ENCODE measurements at regions not wholly inside any gene's neighbourhood (a gene's known extent, or its start where the extent isn't known, plus 50 kb on each side); places are given as distances from the start of the nearest gene placed in this dataset.

- DNase-seq (ENCODE audit: low spot score in 2 of 2), result no peak
- Mint-ChIP-seq H3K27ac (ENCODE audit: low read depth) (no peak overlapping the region), H3K4me1 (no peaks in the 10 kb centered on the region), H3K4me3 (no peak overlapping the region), H3K9me3 (no peaks in the 10 kb centered on the region), H3K27me3 (peaks cover 41% of the 10 kb centered on the region), H3K36me3 (ENCODE audit: insufficient read depth) (peaks cover 3% of the 10 kb centered on the region)
- no peak for ATAC-seq (replicated peaks; ENCODE audit: extremely low read depth, poor library complexity, severe bottlenecking)
Observed at GRCh38 chr7:33849971-33850559, 55.3 kb upstream of the BMPER start.

DNA sequence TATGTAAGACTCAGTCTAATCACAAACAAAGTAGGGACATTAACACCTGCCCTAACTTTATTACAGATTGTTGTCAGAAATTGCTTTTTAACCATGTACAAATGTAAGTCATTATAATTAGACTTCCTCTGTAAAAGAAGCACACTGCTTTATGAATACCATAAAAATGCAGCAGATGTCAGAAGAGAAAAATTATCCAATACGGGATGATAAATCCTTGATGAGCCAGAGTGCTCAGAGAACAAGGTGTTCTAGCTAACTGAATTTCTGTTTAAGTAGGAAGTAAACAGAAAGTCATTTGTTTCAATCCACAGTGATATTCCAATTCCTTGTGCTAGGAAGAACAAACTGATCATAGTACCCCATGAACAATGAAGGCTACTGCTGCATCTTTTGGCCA, 54.6 kb upstream of the BMPER start:
- Mint-ChIP-seq H3K27ac (ENCODE audit: low read depth) (no peak overlapping the region), H3K36me3 (ENCODE audit: insufficient read depth) (peaks cover 3% of the 10 kb centered on the region), H3K4me3 (no peak overlapping the region), H3K27me3 (peaks cover 44% of the 10 kb centered on the region), H3K9me3 (no peaks in the 10 kb centered on the region), H3K4me1 (no peaks in the 10 kb centered on the region)
- DNase-seq (ENCODE audit: low spot score in 2 of 2) (no peak), ATAC-seq (replicated peaks; ENCODE audit: extremely low read depth, poor library complexity, severe bottlenecking) (no peak)

GRCh38 chr7:33852838-33853237, 52.5 kb upstream of the BMPER start:
- H3K27ac Mint-ChIP-seq (ENCODE audit: low read depth), result no peak overlapping the region
- no peak overlapping the region for H3K4me3 Mint-ChIP-seq

GRCh38 chr7:33853361-33854062, 51.8 kb upstream of the BMPER start:
- no peak for DNase-seq (ENCODE audit: low spot score in 2 of 2)

More at GRCh38 chr7:33852838-33853237, 52.5 kb upstream of the BMPER start:
- peaks cover 46% of the 10 kb centered on the region for H3K27me3 Mint-ChIP-seq
- H3K9me3 Mint-ChIP-seq, result no peaks in the 10 kb centered on the region
- H3K36me3 Mint-ChIP-seq (ENCODE audit: insufficient read depth), result peaks cover 3% of the 10 kb centered on the region
- DNase-seq (ENCODE audit: low spot score in 2 of 2) (no peak), ATAC-seq (replicated peaks; ENCODE audit: extremely low read depth, poor library complexity, severe bottlenecking) (no peak)
- H3K4me1 Mint-ChIP-seq, result no peaks in the 10 kb centered on the region

DNA sequence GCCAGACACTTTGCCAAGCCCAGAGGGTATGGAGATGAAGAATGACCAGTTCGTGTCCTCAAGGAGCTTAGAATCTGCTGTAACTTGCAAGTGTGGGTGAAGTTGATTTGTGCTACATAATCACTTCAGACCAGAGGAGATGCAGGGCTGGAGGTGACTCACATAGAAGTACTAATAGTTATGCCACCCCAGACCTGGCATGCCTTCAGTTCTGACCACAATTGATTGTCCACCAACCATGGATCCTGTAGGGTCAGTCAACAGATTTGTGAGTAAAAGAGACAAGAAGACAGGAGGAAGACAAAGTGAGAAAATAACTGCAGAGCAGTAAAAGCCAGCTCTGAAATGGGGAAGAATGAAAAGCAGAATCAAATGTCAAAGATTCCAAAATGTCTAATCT, 51.2 kb upstream of the BMPER start:
- DNase-seq (ENCODE audit: low spot score in 2 of 2), result no peak
- Mint-ChIP-seq H3K36me3 (ENCODE audit: insufficient read depth) (peaks cover 3% of the 10 kb centered on the region), H3K4me3 (no peak overlapping the region), H3K9me3 (no peaks in the 10 kb centered on the region), H3K27ac (ENCODE audit: low read depth) (no peak overlapping the region), H3K4me1 (no peaks in the 10 kb centered on the region), H3K27me3 (peaks cover 39% of the 10 kb centered on the region)
- no peak for ATAC-seq (replicated peaks; ENCODE audit: extremely low read depth, poor library complexity, severe bottlenecking)

More at GRCh38 chr7:33853361-33854062, 51.8 kb upstream of the BMPER start:
- Mint-ChIP-seq H3K4me3 (no peak overlapping the region), H3K36me3 (ENCODE audit: insufficient read depth) (peaks cover 3% of the 10 kb centered on the region), H3K9me3 (no peaks in the 10 kb centered on the region), H3K27ac (ENCODE audit: low read depth) (no peak overlapping the region), H3K27me3 (peaks cover 46% of the 10 kb centered on the region), H3K4me1 (no peaks in the 10 kb centered on the region)
- ATAC-seq (replicated peaks; ENCODE audit: extremely low read depth, poor library complexity, severe bottlenecking), result no peak

GRCh38 chr7:33854801-33855350, 50.5 kb upstream of the BMPER start:
- Mint-ChIP-seq H3K36me3 (ENCODE audit: insufficient read depth) (peaks cover 3% of the 10 kb centered on the region), H3K9me3 (peaks cover 5% of the 10 kb centered on the region)

More at GRCh38 chr7:33854801-33855350, 50.5 kb upstream of the BMPER start:
- Mint-ChIP-seq H3K4me1 (no peaks in the 10 kb centered on the region), H3K4me3 (no peak overlapping the region), H3K27ac (ENCODE audit: low read depth) (no peak overlapping the region), H3K27me3 (peaks cover 34% of the 10 kb centered on the region)
- ATAC-seq (replicated peaks; ENCODE audit: extremely low read depth, poor library complexity, severe bottlenecking) (no peak), DNase-seq (ENCODE audit: low spot score in 2 of 2) (no peak)

Measured in central memory CD8-positive, alpha-beta T cell (primary cell).